ENCODE measurements at regions not wholly inside any gene's neighbourhood (a gene's known extent, or its start where the extent isn't known, plus 50 kb on each side); places are given as distances from the start of the nearest gene placed in this dataset.

- H3K27me3 ChIP-seq (replicated peaks; ENCODE audit: insufficient read depth, low read length) = no peaks in the 10 kb centered on the region
- H3K9me2 ChIP-seq (replicated peaks; ENCODE audit: insufficient read depth, low read length) = no peaks in the 10 kb centered on the region
- H4K20me1 ChIP-seq (ENCODE audit: insufficient read depth, low read length) = no peaks in the 10 kb centered on the region
- H3K4me2 ChIP-seq (ENCODE audit: low read depth, low read length) = no peak overlapping the region
- H3K79me2 ChIP-seq (ENCODE audit: low read length) = no peaks in the 10 kb centered on the region
- no peaks in the 10 kb centered on the region for H3K4me1 ChIP-seq (ENCODE audit: low read length)
- no peak overlapping the region for H3K9ac ChIP-seq (ENCODE audit: low read length)
- H3K36me3 ChIP-seq (replicated peaks; ENCODE audit: insufficient read depth, low read length) = no peaks in the 10 kb centered on the region
- H3K27ac ChIP-seq (ENCODE audit: low read length) = no peak overlapping the region
- TF ChIP-seq EZH2 (optimal IDR thresholded peaks at IDR 0.05; ENCODE audit: low read depth, low read length) = no peak
- TF ChIP-seq EZH2phosphoT487 (IDR thresholded peaks at IDR 0.05; ENCODE audit: low read length) = no peak
- no peak for TF ChIP-seq CTCF (IDR thresholded peaks at IDR 0.05; ENCODE audit: low read length)
- H3F3A ChIP-seq (ENCODE audit: insufficient read depth, low read length) = no peaks in the 10 kb centered on the region
- no peaks in the 10 kb centered on the region for H3K9me3 ChIP-seq (replicated peaks; ENCODE audit: insufficient read depth, low read length)
- H3K4me3 ChIP-seq (ENCODE audit: low read length) = no peak overlapping the region
- no peak overlapping the region for H2AFZ ChIP-seq (ENCODE audit: low read length)
- no peak for DNase-seq
Measured at GRCh38 chr2:194992648-194993047, 664.4 kb upstream of the SLC39A10 start.

GRCh38 chr2:194985258-194985657 lies 671.8 kb upstream of the SLC39A10 start:
- Histone ChIP-seq H4K20me1 (ENCODE audit: insufficient read depth, low read length) (no peaks in the 10 kb centered on the region), H3K36me3 (replicated peaks; ENCODE audit: insufficient read depth, low read length) (no peaks in the 10 kb centered on the region), H3K9me2 (replicated peaks; ENCODE audit: insufficient read depth, low read length) (no peaks in the 10 kb centered on the region), H3K9me3 (replicated peaks; ENCODE audit: insufficient read depth, low read length) (no peaks in the 10 kb centered on the region), H3F3A (ENCODE audit: insufficient read depth, low read length) (no peaks in the 10 kb centered on the region), H3K27me3 (replicated peaks; ENCODE audit: insufficient read depth, low read length) (no peaks in the 10 kb centered on the region), H3K79me2 (ENCODE audit: low read length) (no peaks in the 10 kb centered on the region), H3K4me3 (ENCODE audit: low read length) (no peak overlapping the region), H3K4me1 (ENCODE audit: low read length) (no peaks in the 10 kb centered on the region), H3K27ac (ENCODE audit: low read length) (no peak overlapping the region), H2AFZ (ENCODE audit: low read length) (no peak overlapping the region), H3K4me2 (ENCODE audit: low read depth, low read length) (no peak overlapping the region), H3K9ac (ENCODE audit: low read length) (no peak overlapping the region)
- TF ChIP-seq CTCF (IDR thresholded peaks at IDR 0.05; ENCODE audit: low read length) (no peak), EZH2phosphoT487 (IDR thresholded peaks at IDR 0.05; ENCODE audit: low read length) (no peak), EZH2 (optimal IDR thresholded peaks at IDR 0.05; ENCODE audit: low read depth, low read length) (no peak)
- DNase-seq = no peak

- Histone ChIP-seq H3K4me3 (ENCODE audit: low read length) (no peak overlapping the region), H3K9ac (ENCODE audit: low read length) (no peak overlapping the region), H3K27ac (ENCODE audit: low read length) (no peak overlapping the region), H3K4me1 (ENCODE audit: low read length) (no peaks in the 10 kb centered on the region), H3K27me3 (replicated peaks; ENCODE audit: insufficient read depth, low read length) (no peaks in the 10 kb centered on the region), H2AFZ (ENCODE audit: low read length) (no peak overlapping the region), H3K79me2 (ENCODE audit: low read length) (no peaks in the 10 kb centered on the region), H3K4me2 (ENCODE audit: low read depth, low read length) (no peak overlapping the region), H4K20me1 (ENCODE audit: insufficient read depth, low read length) (no peaks in the 10 kb centered on the region), H3K36me3 (replicated peaks; ENCODE audit: insufficient read depth, low read length) (no peaks in the 10 kb centered on the region), H3K9me3 (replicated peaks; ENCODE audit: insufficient read depth, low read length) (no peaks in the 10 kb centered on the region), H3K9me2 (replicated peaks; ENCODE audit: insufficient read depth, low read length) (no peaks in the 10 kb centered on the region), H3F3A (ENCODE audit: insufficient read depth, low read length) (no peaks in the 10 kb centered on the region)
- TF ChIP-seq CTCF (IDR thresholded peaks at IDR 0.05; ENCODE audit: low read length) (no peak), EZH2 (optimal IDR thresholded peaks at IDR 0.05; ENCODE audit: low read depth, low read length) (no peak), EZH2phosphoT487 (IDR thresholded peaks at IDR 0.05; ENCODE audit: low read length) (no peak)
- no peak for DNase-seq
Measured at GRCh38 chr2:194962254-194962653, 694.8 kb upstream of the SLC39A10 start.
